ENCODE measurements at regions not wholly inside any gene's neighbourhood (a gene's known extent, or its start where the extent isn't known, plus 50 kb on each side); places are given as distances from the start of the nearest gene placed in this dataset.

- no peak overlapping the region for H3K4me3 ChIP-seq (replicated peaks in 1 of 2; ENCODE audit: low read depth in 2 of 2, low read length in 2 of 2)
- no peak for TF ChIP-seq CTCF (IDR thresholded peaks at IDR 0.05; ENCODE audit: low read depth, low read length)
- no peak for DNase-seq (ENCODE audit: low read depth in 2 of 2)
Measured at GRCh38 chr10:57884965-57885617, 382.6 kb downstream of the IPMK start.

DNA sequence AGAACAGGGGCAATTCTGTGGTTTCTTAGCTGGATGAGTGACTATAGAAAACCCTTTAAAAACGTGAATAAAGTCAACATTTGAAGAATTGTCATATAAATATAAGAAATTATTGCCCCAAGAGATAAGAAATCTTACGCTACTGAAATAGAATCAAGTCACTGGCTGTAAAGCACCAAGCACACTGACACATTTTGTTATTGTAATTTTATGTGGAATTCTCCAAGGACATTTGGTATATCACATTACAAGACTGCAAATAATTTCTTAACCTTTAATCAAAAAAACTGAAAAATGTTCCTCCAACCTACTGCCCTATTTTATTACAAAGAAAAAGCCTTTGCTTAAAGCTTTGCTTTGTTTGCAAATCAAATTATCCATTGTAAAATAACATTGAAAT lies 383.3 kb downstream of the IPMK start:
- no peak for DNase-seq (ENCODE audit: low read depth in 2 of 2)
- no peak overlapping the region for H3K4me3 ChIP-seq (replicated peaks in 1 of 2; ENCODE audit: low read depth in 2 of 2, low read length in 2 of 2)
- TF ChIP-seq CTCF (IDR thresholded peaks at IDR 0.05; ENCODE audit: low read depth, low read length), result no peak

DNA sequence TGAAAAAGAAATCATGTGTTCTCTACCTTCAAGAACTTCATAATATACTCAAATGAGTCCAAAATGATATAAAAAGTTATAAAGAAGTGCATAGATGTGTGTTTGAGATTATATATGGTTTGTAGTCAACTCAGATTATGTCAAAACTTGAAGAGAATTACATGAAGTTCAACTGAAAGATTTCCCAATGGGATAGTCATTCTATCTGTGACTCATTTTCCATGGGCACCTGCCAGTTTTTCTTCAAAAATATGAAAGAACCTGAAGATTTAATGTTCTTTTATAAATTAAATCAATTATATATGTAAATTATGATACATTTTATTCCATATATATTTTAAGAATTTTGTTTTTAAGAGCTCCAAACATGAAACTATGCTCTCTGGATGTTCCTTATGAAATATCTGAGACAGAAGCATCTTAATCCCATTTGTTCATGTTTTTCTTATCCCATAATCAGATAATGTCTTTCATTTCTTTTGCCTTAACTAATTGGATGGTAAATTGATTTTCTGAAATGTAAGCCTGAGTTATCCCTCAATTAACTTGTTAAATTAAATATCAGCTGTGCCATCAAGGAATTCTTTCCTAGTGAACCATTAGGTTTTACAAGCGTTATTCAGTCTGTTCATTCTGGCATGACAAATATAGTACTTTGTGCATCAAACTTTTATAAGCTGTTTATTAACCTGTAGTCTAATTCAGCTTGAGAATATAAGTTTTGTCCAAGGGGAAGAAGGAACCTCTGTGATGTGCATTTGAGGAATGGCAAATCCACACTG lies 387.1 kb downstream of the IPMK start:
- no peak overlapping the region for H3K4me3 ChIP-seq (replicated peaks in 1 of 2; ENCODE audit: low read depth in 2 of 2, low read length in 2 of 2)
- TF ChIP-seq CTCF (IDR thresholded peaks at IDR 0.05; ENCODE audit: low read depth, low read length), result no peak
- peak in 1 of 2 donors; percentile 43 for DNase-seq (ENCODE audit: low read depth in 2 of 2)

GRCh38 chr10:57874810-57875209 lies 392.9 kb downstream of the IPMK start:
- H3K4me3 ChIP-seq (replicated peaks in 1 of 2; ENCODE audit: low read depth in 2 of 2, low read length in 2 of 2), result no peak overlapping the region
- TF ChIP-seq CTCF (IDR thresholded peaks at IDR 0.05; ENCODE audit: low read depth, low read length), result no peak
- DNase-seq (ENCODE audit: low read depth in 2 of 2), result no peak

DNA sequence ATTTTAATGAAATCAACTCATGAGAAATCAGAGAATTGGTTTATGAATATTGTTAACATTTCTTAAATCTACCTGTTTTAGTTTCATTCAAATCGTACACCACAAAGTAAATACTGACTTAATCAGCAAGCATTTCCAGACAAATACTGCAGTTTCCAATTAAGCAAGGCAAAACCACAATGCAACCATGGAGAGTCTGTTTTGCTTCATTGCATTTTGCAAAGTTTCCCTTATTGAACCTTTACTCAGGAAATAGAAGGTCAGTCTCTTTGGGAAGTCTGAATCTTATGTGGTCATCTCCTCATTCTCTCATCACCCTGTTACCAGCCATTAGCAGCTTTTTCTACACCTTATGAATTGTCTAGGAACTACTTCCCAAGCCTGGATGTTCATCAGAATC lies 400.5 kb downstream of the IPMK start:
- TF ChIP-seq CTCF (IDR thresholded peaks at IDR 0.05; ENCODE audit: low read depth, low read length), result no peak
- no peak for DNase-seq (ENCODE audit: low read depth in 2 of 2)
- H3K4me3 ChIP-seq (replicated peaks in 1 of 2; ENCODE audit: low read depth in 2 of 2, low read length in 2 of 2), result no peak overlapping the region

GRCh38 chr10:57864765-57865680 lies 402.7 kb downstream of the IPMK start:
- DNase-seq (ENCODE audit: low read depth in 2 of 2), result no peak
- H3K4me3 ChIP-seq (replicated peaks in 1 of 2; ENCODE audit: low read depth in 2 of 2, low read length in 2 of 2), result no peak overlapping the region
- no peak for TF ChIP-seq CTCF (IDR thresholded peaks at IDR 0.05; ENCODE audit: low read depth, low read length)
